T-helper 1 cell treated with Interleukin-12 subunit alpha and Interleukin-12 subunit beta and Interleukin-4 antibody, amounts not matched to agents 30 μg/mL and 1 μg/mL, for 36 hours (primary cell): ENCODE measurements at regions not wholly inside any gene's neighbourhood (a gene's known extent, or its start where the extent isn't known, plus 50 kb on each side); places are given as distances from the start of the nearest gene placed in this dataset.

ENCODE experiments used
- H3K27ac Mint-ChIP-seq: one replicate; pipeline ENCODE4 v1.8.0; 2021; ENCODE audit warnings: mild to moderate bottlenecking, mixed read lengths
- H3K27me3 Mint-ChIP-seq: one replicate; pipeline ENCODE4 v1.8.0; 2021; ENCODE audit warnings: low read depth, mixed read lengths
- H3K36me3 Mint-ChIP-seq: one replicate; pipeline ENCODE4 v1.8.0; 2021; ENCODE audit warnings: low read depth, mixed read lengths
- H3K4me1 Mint-ChIP-seq: one replicate; pipeline ENCODE4 v1.8.0; 2021; ENCODE audit warnings: low read depth, mixed read lengths
- H3K4me3 Mint-ChIP-seq: one replicate; pipeline ENCODE4 v1.8.0; 2021; ENCODE audit warnings: mild to moderate bottlenecking, moderate library complexity, mixed read lengths
- H3K9me3 Mint-ChIP-seq: one replicate; pipeline ENCODE4 v1.8.0; 2021; ENCODE audit warnings: mixed read lengths

DNA sequence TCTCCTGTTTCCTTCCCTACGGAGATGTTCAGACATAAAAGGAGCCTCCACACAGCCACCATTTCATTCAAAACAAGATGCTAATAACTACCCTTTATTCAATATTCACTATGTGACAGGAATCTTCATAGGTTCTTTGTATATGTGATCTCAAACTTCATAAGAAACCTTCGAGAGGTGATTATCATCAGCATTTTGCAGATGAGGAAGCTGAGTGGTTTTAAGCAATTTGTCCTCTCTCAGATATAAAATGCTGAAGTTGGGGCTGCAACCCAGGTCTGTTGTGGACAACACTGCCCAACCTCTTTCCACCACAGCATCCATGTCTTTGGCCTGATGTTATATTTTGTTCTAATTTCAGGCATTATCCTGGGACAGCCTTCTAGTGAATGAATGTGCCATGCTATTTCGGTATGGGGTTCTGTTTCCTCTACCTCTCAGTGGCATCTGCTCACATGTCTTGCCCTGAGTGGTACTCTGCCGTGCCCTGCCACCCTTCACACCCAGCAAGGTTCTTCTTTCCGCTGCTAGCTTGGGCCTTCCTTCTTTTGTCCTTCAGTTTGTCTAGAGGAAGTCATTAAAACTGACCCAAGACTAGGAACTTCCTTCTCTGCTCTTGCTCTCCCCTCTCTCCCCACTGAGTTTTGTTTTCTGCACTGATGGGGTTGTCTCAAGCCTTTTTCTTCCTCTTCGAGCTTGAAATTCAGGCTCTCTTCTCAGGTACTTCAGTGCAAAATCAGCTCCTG, 300.9 kb upstream of the PRDM1 start:
- peak overlapping the region; percentile 33 for H3K27ac Mint-ChIP-seq
- H3K4me1 Mint-ChIP-seq = peaks cover 73% of the 10 kb centered on the region
- peaks cover 13% of the 10 kb centered on the region for H3K9me3 Mint-ChIP-seq
- H3K4me3 Mint-ChIP-seq = no peak overlapping the region
- no peaks in the 10 kb centered on the region for H3K27me3 Mint-ChIP-seq
- H3K36me3 Mint-ChIP-seq = peaks cover 17% of the 10 kb centered on the region

DNA sequence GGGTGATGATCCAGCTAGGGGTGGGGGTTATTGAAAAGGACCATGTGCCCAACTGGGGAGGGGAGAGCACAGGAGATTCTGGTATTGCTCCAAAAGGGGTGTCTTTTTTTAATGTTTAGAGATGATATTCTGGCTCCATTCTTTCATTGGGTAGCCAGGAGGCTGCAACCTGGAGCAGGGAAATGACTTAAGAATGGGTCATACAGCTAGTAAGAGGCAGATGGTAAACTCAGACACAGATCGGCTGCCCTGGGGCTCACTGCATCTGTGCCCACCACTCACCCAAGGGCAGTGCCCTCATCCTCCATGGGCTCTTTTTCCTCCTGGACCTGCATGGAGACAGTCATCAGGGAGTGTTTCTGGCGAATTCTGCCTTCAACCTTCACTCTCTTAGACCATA, 302.0 kb upstream of the PRDM1 start:
- H3K27me3 Mint-ChIP-seq = no peaks in the 10 kb centered on the region
- H3K4me3 Mint-ChIP-seq = no peak overlapping the region
- peaks cover 72% of the 10 kb centered on the region for H3K4me1 Mint-ChIP-seq
- peaks cover 20% of the 10 kb centered on the region for H3K9me3 Mint-ChIP-seq
- no peak overlapping the region for H3K27ac Mint-ChIP-seq
- peaks cover 22% of the 10 kb centered on the region for H3K36me3 Mint-ChIP-seq

DNA sequence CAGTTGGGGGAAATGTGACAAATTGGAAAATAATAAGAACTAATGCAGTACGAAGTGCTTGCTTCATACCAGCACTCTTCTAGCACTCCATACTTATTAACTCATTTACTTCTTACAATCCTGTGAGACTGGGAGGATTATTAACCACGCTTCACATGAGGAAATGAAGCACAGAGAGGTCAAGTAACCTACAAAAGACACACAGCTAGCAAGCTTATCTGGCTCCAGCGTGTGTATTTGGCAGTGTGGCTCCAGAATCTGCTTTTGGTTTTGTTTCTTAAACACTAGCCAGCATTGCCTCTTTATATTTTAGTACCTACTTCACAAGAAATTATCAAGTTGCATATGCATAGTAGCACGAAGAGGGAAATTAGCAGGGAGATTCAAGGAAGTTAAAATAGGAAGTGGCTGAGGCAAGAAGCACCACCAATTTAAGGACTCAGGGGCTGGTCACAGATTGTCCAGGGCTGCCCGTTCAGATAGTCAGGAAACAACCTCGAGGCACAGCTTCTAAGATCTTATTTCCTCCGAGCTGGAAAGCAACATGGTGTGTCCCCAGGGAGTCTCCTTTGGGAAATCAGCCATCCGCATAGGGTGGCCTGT, 302.7 kb upstream of the PRDM1 start:
- Mint-ChIP-seq H3K4me1 (peaks cover 73% of the 10 kb centered on the region), H3K9me3 (peaks cover 24% of the 10 kb centered on the region), H3K27ac (no peak overlapping the region), H3K36me3 (peaks cover 22% of the 10 kb centered on the region), H3K4me3 (no peak overlapping the region), H3K27me3 (no peaks in the 10 kb centered on the region)

DNA sequence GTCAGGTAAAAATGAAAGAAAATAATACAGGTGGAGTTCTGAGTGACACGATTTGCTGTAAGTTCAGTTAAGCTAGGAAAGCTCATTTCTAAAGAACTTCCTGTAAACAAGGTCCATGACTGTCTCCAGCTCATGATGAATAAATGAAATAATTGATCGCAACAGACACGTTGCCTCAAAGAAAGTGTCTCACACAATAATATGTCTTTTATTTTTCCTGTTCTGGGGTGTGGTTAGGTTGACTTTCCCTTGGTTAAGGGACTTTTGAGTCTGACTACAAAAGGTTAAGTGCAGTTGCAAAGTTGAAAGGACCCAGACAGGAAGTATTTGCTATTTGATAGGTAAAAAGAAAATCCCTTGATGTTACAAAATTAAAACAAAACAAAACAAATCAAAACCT, 304.2 kb upstream of the PRDM1 start:
- Mint-ChIP-seq H3K27me3 (no peaks in the 10 kb centered on the region), H3K27ac (peak overlapping the region; percentile 82), H3K9me3 (peaks cover 27% of the 10 kb centered on the region), H3K4me1 (peaks cover 59% of the 10 kb centered on the region), H3K4me3 (peak overlapping the region; percentile 64), H3K36me3 (peaks cover 22% of the 10 kb centered on the region)

DNA sequence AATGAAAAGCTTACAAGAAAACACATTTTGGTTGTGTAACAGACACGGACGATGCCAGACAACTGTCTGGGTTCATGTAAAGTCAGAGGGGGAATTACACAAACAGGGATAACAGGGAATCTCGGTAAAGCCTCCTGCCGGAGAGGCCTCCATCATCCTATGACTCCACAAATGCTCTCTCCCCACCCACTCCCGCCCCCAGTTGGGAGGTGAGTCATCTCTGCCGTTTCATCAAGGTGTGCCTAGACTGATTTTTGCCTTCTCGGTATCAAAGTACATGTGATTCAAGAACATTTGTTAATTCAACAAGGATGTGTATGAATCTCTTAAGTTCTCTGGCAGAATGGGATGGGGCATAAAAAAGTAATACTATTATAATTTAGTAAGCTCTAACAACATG, 304.9 kb upstream of the PRDM1 start:
- no peaks in the 10 kb centered on the region for H3K27me3 Mint-ChIP-seq
- peaks cover 20% of the 10 kb centered on the region for H3K36me3 Mint-ChIP-seq
- H3K4me1 Mint-ChIP-seq = peaks cover 56% of the 10 kb centered on the region
- peak overlapping the region; percentile 16 for H3K4me3 Mint-ChIP-seq
- H3K27ac Mint-ChIP-seq = peak overlapping the region; percentile 82
- peaks cover 27% of the 10 kb centered on the region for H3K9me3 Mint-ChIP-seq

DNA sequence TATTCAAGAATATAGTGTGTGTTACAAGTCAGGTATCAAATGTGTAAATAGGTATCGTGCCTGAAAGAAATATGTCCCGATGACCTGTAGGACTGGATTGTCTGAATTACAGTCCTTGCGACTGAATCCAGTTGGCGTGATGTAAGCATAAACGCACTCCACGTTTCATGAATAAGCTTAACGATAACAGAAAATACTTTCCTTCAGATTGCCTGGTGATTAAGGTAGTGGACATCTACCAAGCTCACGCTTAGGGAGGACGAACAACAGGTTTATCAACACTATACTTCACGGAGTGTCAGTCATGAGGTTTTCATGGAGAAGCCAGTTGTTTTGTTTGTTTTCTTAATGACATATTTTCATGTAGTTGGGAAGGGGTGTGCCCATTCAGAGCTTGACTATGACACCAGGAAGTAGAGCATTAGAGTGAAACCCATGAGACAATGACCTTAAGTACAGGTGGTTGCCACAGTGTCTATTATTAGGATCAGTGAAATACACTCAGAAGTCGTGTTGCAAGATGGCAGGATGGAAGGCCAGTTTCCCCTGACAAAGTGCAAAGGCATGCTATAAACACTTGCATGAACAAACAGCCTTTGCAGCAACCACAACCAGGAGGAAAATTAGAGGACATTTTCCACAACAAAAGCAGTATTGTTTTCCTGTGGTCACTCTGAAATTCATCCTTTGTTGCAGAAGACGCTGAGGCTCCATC, 305.8 kb upstream of the PRDM1 start:
- peaks cover 23% of the 10 kb centered on the region for H3K36me3 Mint-ChIP-seq
- no peak overlapping the region for H3K27ac Mint-ChIP-seq
- H3K4me3 Mint-ChIP-seq = no peak overlapping the region
- no peaks in the 10 kb centered on the region for H3K27me3 Mint-ChIP-seq
- H3K9me3 Mint-ChIP-seq = peaks cover 33% of the 10 kb centered on the region
- H3K4me1 Mint-ChIP-seq = peaks cover 48% of the 10 kb centered on the region

DNA sequence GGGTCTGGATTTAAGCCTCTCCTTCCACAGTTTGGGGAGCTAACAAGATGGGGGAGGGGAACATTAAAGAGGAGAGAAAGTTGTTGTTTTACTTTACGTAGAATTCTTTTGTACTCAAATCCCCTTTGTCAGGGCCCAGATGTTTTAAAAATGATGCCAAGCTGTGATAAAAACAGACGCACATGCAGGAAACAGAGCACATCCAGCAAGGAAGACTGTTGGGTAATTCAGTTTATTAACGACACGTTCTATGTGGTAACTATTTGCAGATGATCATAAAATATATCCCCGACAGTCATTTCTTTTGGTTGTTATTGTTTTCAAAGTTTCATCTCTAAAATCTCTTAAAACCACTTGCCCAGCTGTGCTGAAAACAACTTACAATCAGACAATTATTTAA, 307.0 kb upstream of the PRDM1 start:
- H3K4me3 Mint-ChIP-seq = no peak overlapping the region
- peaks cover 41% of the 10 kb centered on the region for H3K4me1 Mint-ChIP-seq
- H3K27me3 Mint-ChIP-seq = no peaks in the 10 kb centered on the region
- peaks cover 24% of the 10 kb centered on the region for H3K36me3 Mint-ChIP-seq
- H3K9me3 Mint-ChIP-seq = peaks cover 40% of the 10 kb centered on the region
- H3K27ac Mint-ChIP-seq = no peak overlapping the region

DNA sequence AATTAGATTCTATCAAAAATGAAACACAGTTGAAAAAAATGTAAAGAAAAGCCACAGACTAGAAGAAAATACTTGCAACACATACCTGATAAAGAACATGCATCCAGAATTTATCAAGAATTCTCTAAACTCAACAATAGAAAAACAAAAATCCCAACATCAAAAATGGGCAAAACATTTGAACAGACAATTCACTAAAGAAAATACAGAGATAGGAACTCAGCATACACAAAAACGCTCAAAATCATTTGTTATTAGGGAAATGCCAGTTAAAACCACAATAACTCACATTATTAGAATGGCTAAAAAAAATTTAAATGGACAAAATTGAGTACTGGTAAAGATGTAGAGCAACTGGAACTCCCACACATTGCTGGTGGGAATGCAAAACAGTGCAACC, 311.0 kb upstream of the PRDM1 start:
- no peaks in the 10 kb centered on the region for H3K27me3 Mint-ChIP-seq
- H3K4me3 Mint-ChIP-seq = no peak overlapping the region
- H3K4me1 Mint-ChIP-seq = peaks cover 13% of the 10 kb centered on the region

DNA sequence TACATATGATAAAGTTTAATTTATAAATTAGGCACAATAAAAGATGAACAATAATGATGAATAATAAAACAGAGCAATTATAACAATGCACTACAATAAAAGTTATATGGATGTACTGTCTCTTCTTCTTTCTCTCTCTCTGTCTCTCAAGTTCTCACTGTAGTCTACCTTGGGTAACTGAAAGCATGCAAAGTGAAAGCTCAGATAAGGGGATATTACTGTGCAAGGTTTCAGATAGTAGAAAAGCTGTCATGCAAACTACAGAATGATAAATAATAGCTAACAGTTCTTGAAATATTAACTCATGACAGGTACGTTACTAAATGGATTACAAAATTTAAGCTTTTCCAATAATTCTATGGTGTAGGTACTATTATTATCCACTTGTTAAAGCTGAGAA, 311.9 kb upstream of the PRDM1 start:
- H3K4me1 Mint-ChIP-seq = peaks cover 9% of the 10 kb centered on the region
- no peaks in the 10 kb centered on the region for H3K27me3 Mint-ChIP-seq
- no peak overlapping the region for H3K27ac Mint-ChIP-seq
- H3K9me3 Mint-ChIP-seq = peaks cover 31% of the 10 kb centered on the region
- H3K36me3 Mint-ChIP-seq = peaks cover 21% of the 10 kb centered on the region
- H3K4me3 Mint-ChIP-seq = no peak overlapping the region

More for the DNA sequence above, 311.0 kb upstream of the PRDM1 start:
- Mint-ChIP-seq H3K27ac (no peak overlapping the region), H3K9me3 (peaks cover 37% of the 10 kb centered on the region), H3K36me3 (peaks cover 26% of the 10 kb centered on the region)

DNA sequence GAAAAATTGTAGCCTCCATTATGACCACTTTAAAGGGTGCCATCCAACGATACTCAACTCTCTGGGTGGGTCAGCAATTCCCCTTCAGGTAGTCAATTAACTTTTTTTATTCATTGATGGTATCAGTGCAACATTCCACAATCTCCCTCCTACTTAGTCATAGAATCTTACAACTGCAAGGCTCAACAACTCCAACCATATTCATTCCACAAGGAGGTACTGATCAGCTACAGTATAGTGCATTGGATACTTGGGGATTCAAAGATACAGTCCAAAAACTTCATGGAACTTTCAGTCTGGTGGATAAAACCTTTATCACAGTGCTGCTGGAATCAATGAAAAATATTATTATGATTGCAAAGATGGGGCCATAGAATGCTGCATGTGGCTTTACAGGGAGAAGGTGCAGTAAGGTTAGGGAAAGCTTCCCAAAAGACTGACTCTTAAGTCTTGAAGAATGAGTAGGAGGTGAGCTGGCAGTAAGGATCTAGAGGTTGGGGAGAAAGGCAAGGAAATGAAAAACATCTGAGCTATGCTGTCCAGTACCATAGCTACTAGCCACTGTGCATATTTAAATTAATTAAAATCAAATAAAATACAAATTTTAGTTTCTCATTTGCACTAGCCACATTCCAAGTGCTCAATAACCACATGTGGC, 314.7 kb upstream of the PRDM1 start:
- Mint-ChIP-seq H3K27ac (no peak overlapping the region), H3K9me3 (peaks cover 20% of the 10 kb centered on the region), H3K27me3 (no peaks in the 10 kb centered on the region)

DNA sequence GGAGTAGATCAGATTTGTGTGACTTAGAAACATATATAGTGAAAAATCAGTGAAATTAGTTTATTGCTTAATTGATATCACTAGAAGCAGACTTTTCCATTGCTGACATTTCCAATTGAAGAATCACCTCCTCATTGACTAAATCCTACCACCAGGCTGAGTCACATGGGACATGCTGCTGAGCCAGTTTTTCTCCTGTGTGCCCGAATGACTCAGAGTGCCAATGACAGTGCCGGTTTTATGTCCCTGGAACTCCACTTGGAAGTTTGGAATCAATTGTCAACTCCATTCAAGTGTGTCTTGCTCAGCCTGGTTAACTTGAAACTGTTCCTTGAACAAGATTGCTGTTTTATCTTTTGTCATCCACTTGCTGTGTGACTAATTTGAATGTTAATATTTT, 316.1 kb upstream of the PRDM1 start:
- Mint-ChIP-seq H3K36me3 (peaks cover 10% of the 10 kb centered on the region), H3K27me3 (no peaks in the 10 kb centered on the region), H3K4me3 (no peak overlapping the region), H3K4me1 (peaks cover 10% of the 10 kb centered on the region), H3K9me3 (peaks cover 13% of the 10 kb centered on the region), H3K27ac (no peak overlapping the region)

More for the DNA sequence above, 314.7 kb upstream of the PRDM1 start:
- Mint-ChIP-seq H3K36me3 (peaks cover 12% of the 10 kb centered on the region), H3K4me1 (peaks cover 3% of the 10 kb centered on the region), H3K4me3 (no peak overlapping the region)

DNA sequence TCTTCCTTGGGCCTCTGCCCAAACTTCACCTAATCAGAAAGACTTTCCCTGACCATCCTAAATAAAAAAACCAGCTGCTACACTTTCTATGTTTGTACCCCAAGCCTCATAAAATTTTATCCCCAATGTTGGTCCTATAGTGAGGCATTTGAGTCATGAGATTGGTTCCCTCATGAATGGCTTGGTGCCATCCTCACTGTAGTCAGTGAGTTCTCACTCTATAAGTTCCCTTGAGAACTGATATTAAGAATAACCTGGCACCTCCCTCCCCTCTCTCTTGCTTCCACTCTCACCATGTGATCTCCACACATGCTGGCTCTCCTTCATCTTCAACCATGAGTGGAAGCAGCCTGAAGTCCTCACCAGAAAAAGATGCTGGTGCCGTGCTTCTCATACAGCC, 316.9 kb upstream of the PRDM1 start:
- H3K36me3 Mint-ChIP-seq = peaks cover 9% of the 10 kb centered on the region
- H3K27me3 Mint-ChIP-seq = no peaks in the 10 kb centered on the region
- no peak overlapping the region for H3K27ac Mint-ChIP-seq
- H3K9me3 Mint-ChIP-seq = peaks cover 10% of the 10 kb centered on the region
- peaks cover 9% of the 10 kb centered on the region for H3K4me1 Mint-ChIP-seq
- no peak overlapping the region for H3K4me3 Mint-ChIP-seq

DNA sequence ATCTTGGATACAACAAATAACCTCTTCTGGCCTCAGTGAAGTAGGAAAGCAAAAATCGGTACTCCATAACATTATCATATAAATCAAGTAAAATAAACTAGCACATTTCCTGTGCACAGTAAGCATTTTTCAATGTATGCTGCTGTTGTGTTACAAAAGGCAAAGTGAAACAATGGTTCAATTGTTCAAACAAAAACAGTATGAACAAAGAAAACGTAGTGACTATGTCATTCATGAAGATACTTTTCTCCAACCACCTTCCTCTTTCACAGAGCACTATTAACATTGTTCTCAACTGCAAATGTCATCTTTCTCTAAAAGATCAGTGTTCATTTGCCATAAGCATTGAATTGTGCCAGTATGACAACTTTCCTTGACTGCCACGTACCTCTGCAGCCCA, 318.6 kb upstream of the PRDM1 start:
- peaks cover 10% of the 10 kb centered on the region for H3K9me3 Mint-ChIP-seq
- H3K27ac Mint-ChIP-seq = no peak overlapping the region
- H3K4me3 Mint-ChIP-seq = no peak overlapping the region
- peaks cover 11% of the 10 kb centered on the region for H3K4me1 Mint-ChIP-seq
- H3K36me3 Mint-ChIP-seq = peaks cover 14% of the 10 kb centered on the region
- H3K27me3 Mint-ChIP-seq = no peaks in the 10 kb centered on the region

DNA sequence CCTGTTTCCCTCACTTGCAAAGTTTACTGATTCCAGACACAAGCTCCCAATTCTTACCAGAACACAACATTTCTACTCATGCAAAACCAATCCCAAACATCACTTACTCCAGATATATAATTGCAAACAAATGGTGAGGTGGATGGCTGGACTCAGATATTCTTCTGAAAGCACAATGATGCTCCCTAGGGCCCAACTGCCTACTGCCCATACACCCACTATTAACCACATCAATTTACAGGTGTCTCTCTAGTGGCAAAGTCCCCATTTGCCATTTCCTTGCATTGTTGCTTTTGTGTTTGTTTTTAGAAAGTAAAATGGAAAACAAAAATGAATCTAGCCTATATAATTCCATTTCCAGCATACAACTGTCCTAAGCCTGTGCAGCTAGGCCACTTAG, 320.9 kb upstream of the PRDM1 start:
- Mint-ChIP-seq H3K4me1 (peaks cover 13% of the 10 kb centered on the region), H3K27ac (no peak overlapping the region), H3K27me3 (no peaks in the 10 kb centered on the region), H3K9me3 (peaks cover 8% of the 10 kb centered on the region), H3K36me3 (peaks cover 11% of the 10 kb centered on the region), H3K4me3 (no peak overlapping the region)
